ENCODE measurements at regions not wholly inside any gene's neighbourhood (a gene's known extent, or its start where the extent isn't known, plus 50 kb on each side); places are given as distances from the start of the nearest gene placed in this dataset.
A peak's percentile ranks its signal among the peaks of the same experiment; 100 is the strongest.

DNA sequence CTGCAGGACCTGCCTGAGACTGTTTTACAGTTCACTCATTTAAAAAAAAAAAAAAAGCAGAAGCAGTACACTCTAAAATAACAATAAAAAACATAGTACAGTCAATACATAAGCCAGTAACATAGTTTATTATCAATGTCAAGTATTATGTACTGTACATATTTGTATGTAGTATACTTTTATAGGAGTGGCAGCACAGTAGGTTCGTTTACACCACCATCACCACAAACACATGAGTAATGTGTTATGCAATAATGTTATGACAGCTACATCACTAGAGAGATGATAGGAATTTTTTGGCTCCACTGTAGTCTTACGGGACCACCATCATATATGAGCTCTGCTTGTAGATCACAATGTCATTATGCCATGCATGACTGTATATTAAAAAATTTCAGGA is 462.8 kb downstream of the ISL1 start:
- Histone ChIP-seq H2BK5ac (ENCODE audit: low read depth, low read length, poor library complexity, severe bottlenecking) (no peak overlapping the region), H2BK120ac (ENCODE audit: low read depth, low read length) (no peak overlapping the region), H3K9me3 (ENCODE audit: control insufficient read depth, insufficient read depth, low read length) (peaks cover 5% of the 10 kb centered on the region; the same call in 1 of the 2 replicates), H4K20me1 (ENCODE audit: insufficient read depth, low read length) (no peaks in the 10 kb centered on the region), H3K18ac (ENCODE audit: low read depth, low read length) (no peak overlapping the region), H3K9me1 (ENCODE audit: insufficient read depth, low read length) (no peaks in the 10 kb centered on the region), H3K4ac (ENCODE audit: low read depth, low read length) (no peak overlapping the region), H3K23ac (ENCODE audit: low read depth, low read length) (no peak overlapping the region), H3K27me3 (ENCODE audit: control insufficient read depth, insufficient read depth, low read length) (no peaks in the 10 kb centered on the region), H2BK20ac (ENCODE audit: low read depth, low read length) (no peak overlapping the region), H4K91ac (ENCODE audit: insufficient read depth, low read depth, low read length) (no peak overlapping the region), H2AK9ac (replicated peaks; ENCODE audit: low read depth, low read length, poor library complexity) (no peak overlapping the region), H3K4me2 (ENCODE audit: low read depth, low read length) (no peak overlapping the region), H4K5ac (ENCODE audit: low read depth, low read length) (no peak overlapping the region), H4K8ac (ENCODE audit: low read depth in 2 of 2, low read length in 2 of 2) (no peak overlapping the region), H3K79me1 (ENCODE audit: low read depth in 1 of 2, low read length in 2 of 2) (no peaks in the 10 kb centered on the region), H3K9ac (ENCODE audit: low read depth, low read length) (no peak overlapping the region), H3K4me3 (ENCODE audit: insufficient read depth, low read depth, low read length) (no peak overlapping the region), H3K36me3 (ENCODE audit: control insufficient read depth, insufficient read depth, low read length) (no peaks in the 10 kb centered on the region), H3K4me1 (ENCODE audit: control insufficient read depth, insufficient read depth, low read length) (no peaks in the 10 kb centered on the region), H3K14ac (replicated peaks; ENCODE audit: low read depth, low read length) (no peak overlapping the region), H3K27ac (ENCODE audit: insufficient read depth, low read length) (no peak overlapping the region), H2BK15ac (ENCODE audit: low read depth, low read length) (no peak overlapping the region), H2AFZ (replicated peaks; ENCODE audit: low read length, poor library complexity) (no peak overlapping the region), H3K56ac (ENCODE audit: extremely low read depth, insufficient read depth, low read length) (no peak overlapping the region), H2AK5ac (ENCODE audit: low read depth, low read length) (no peak overlapping the region)
- POLR2A ChIA-PET (ENCODE audit: unreplicated experiment): no interaction called here
- CTCF ChIA-PET: no interaction called here
- in situ Hi-C loops (cut with MboI; ENCODE audit: low sequenced_read_pairs) (no loop called here), dilution Hi-C loops (cut with HindIII; ENCODE audit: low sequenced_read_pairs, unreplicated experiment) (no loop called here), intact Hi-C loops (cut with micrococcal nuclease) (no loop called here)
- ATAC-seq (ENCODE audit: low read depth) (no peak), DNase-seq (no peak)
- no peak for TF ChIP-seq MAZ (IDR thresholded peaks at IDR 0.05; ENCODE audit: borderline replicate concordance, low read depth, low read length)
- TF ChIP-seq CHD1 (IDR thresholded peaks at IDR 0.05; ENCODE audit: low read depth, low read length): no peak
- TF ChIP-seq CEBPB (IDR thresholded peaks at IDR 0.05; ENCODE audit: low read depth, low read length): 0 out of 2 replicates have a peak, but pooled peaks have one; percentile 15
- WGBS, 2 experiments (ENCODE audit: extremely low coverage in 2 of 2, insufficient read length in 1 of 2): no CpG with 5 or more reads among the region's 2 CpGs
- BruUV-seq (replicated peaks): no TSS peak

All from IMR-90 (cell line).